ENCODE measurements at regions not wholly inside any gene's neighbourhood (a gene's known extent, or its start where the extent isn't known, plus 50 kb on each side); places are given as distances from the start of the nearest gene placed in this dataset.

- RAD21 ChIA-PET (ENCODE audit: unreplicated experiment): no interaction called here
- Histone ChIP-seq H3K27ac (ENCODE audit: control insufficient read depth, insufficient read depth) (no peak overlapping the region), H3K9ac (ENCODE audit: control insufficient read depth, insufficient read depth, low read length) (no peak overlapping the region), H3K9me3 (replicated peaks; ENCODE audit: control insufficient read depth, insufficient read depth, low read length) (peaks cover 3% of the 10 kb centered on the region; the same call in 1 of the 3 replicates), H3K4me1 (ENCODE audit: control insufficient read depth, insufficient read depth, low read length) (no peaks in the 10 kb centered on the region), H3K4me2 (ENCODE audit: control insufficient read depth, insufficient read depth) (no peak overlapping the region), H3K27me3 (replicated peaks in 1 of 2; ENCODE audit: control insufficient read depth in 2 of 2, insufficient read depth in 2 of 2, low read length in 1 of 2) (no peaks in the 10 kb centered on the region), H4K20me1 (ENCODE audit: control insufficient read depth, insufficient read depth) (no peaks in the 10 kb centered on the region), H3K79me2 (ENCODE audit: control insufficient read depth, insufficient read depth, low read length) (no peaks in the 10 kb centered on the region), H3K4me3 (no peak overlapping the region), H2AFZ (ENCODE audit: control insufficient read depth, low read depth, low read length) (no peak overlapping the region), H3K36me3 (ENCODE audit: control insufficient read depth in 2 of 2, insufficient read depth in 2 of 2, low read length in 1 of 2) (no peaks in the 10 kb centered on the region)
- ATAC-seq (no peak), FAIRE-seq (no peak), DNase-seq (ENCODE audit: low read depth, low spot score) (no peak)
- no TSS peak for BruUV-seq (replicated peaks)
- no peak for TF ChIP-seq CREB1 (IDR thresholded peaks at IDR 0.05; ENCODE audit: low read depth)
- in situ Hi-C loops (cut with MboI) (no loop called here), intact Hi-C loops (cut with micrococcal nuclease; ENCODE audit: unreplicated experiment) (no loop called here)
- POLR2A ChIA-PET: interaction anchor here (0.5 kb wide), 1 partner anchor 43 kb away, joined by 8 read pairs; no protein-coding TSS in a partner anchor
- CTCF ChIA-PET: no interaction called here
- 44% methylated on average over 19 of the region's 19 CpGs for whole genome bisulfite sequencing (ENCODE audit: insufficient coverage, insufficient replicate concordance, low lambda C conversion rate, missing lambda C conversion rate)
- SMC1A ChIA-PET (ENCODE audit: uncharacterized antibody, unreplicated experiment): no interaction called here
Measured at GRCh38 chr16:86210403-86211193, 299.7 kb upstream of the FOXF1 start.

- no peaks in the 10 kb centered on the region for H3K27me3 ChIP-seq (replicated peaks in 1 of 2; ENCODE audit: control insufficient read depth in 2 of 2, insufficient read depth in 2 of 2, low read length in 1 of 2)
- no peak overlapping the region for H2AFZ ChIP-seq (ENCODE audit: control insufficient read depth, low read depth, low read length)
- H3K4me2 ChIP-seq (ENCODE audit: control insufficient read depth, insufficient read depth): no peak overlapping the region
- in situ Hi-C loops (cut with MboI): no loop called here
- H3K27ac ChIP-seq (ENCODE audit: control insufficient read depth, insufficient read depth): no peak overlapping the region
- BruUV-seq (replicated peaks): no TSS peak
- ATAC-seq: no peak
- H3K4me3 ChIP-seq: no peak overlapping the region
- ChIA-PET RAD21 (ENCODE audit: unreplicated experiment) (no interaction called here), SMC1A (ENCODE audit: uncharacterized antibody, unreplicated experiment) (no interaction called here), POLR2A (interaction anchor here (0.5 kb wide), 1 partner anchor 42 kb away, joined by 8 read pairs; no protein-coding TSS in a partner anchor), CTCF (no interaction called here)
- H3K4me1 ChIP-seq (ENCODE audit: control insufficient read depth, insufficient read depth, low read length): no peaks in the 10 kb centered on the region
- no peak for DNase-seq (ENCODE audit: low read depth, low spot score)
- FAIRE-seq: no peak
- 41% methylated on average over 5 of the region's 5 CpGs for WGBS (ENCODE audit: insufficient coverage, insufficient replicate concordance, low lambda C conversion rate, missing lambda C conversion rate)
- no peaks in the 10 kb centered on the region for H4K20me1 ChIP-seq (ENCODE audit: control insufficient read depth, insufficient read depth)
- no peaks in the 10 kb centered on the region for H3K36me3 ChIP-seq (ENCODE audit: control insufficient read depth in 2 of 2, insufficient read depth in 2 of 2, low read length in 1 of 2)
- H3K9me3 ChIP-seq (replicated peaks; ENCODE audit: control insufficient read depth, insufficient read depth, low read length): peaks cover 3% of the 10 kb centered on the region; the same call in 1 of the 3 replicates
- H3K79me2 ChIP-seq (ENCODE audit: control insufficient read depth, insufficient read depth, low read length): no peaks in the 10 kb centered on the region
- no peak overlapping the region for H3K9ac ChIP-seq (ENCODE audit: control insufficient read depth, insufficient read depth, low read length)
- intact Hi-C loops (cut with micrococcal nuclease; ENCODE audit: unreplicated experiment): no loop called here
- no peak for TF ChIP-seq MTA3 (IDR thresholded peaks at IDR 0.05; ENCODE audit: borderline replicate concordance, low read length)
- no peak for TF ChIP-seq ATF2 (IDR thresholded peaks at IDR 0.05; ENCODE audit: low read length)
- no peak for TF ChIP-seq ZNF622 (IDR thresholded peaks at IDR 0.05)
- TF ChIP-seq E4F1 (IDR thresholded peaks at IDR 0.05; ENCODE audit: borderline replicate concordance, partially characterized antibody): no peak
- no peak for TF ChIP-seq POU2F2 (IDR thresholded peaks at IDR 0.05; ENCODE audit: borderline replicate concordance, low read depth, low read length)
- no peak for TF ChIP-seq BRCA1 (IDR thresholded peaks at IDR 0.05; ENCODE audit: low read depth, low read length)
- TF ChIP-seq NR2C1 (IDR thresholded peaks at IDR 0.05): no peak
- TF ChIP-seq ZNF384 (IDR thresholded peaks at IDR 0.05; ENCODE audit: borderline replicate concordance, low read depth, low read length): no peak
- no peak for TF ChIP-seq MEF2A (IDR thresholded peaks at IDR 0.05; ENCODE audit: insufficient read depth, low read depth, low read length)
- no peak for TF ChIP-seq ZNF207 (IDR thresholded peaks at IDR 0.05; ENCODE audit: borderline replicate concordance)
- TF ChIP-seq ESRRA (IDR thresholded peaks at IDR 0.05; ENCODE audit: low read length): no peak
Measured at GRCh38 chr16:86211265-86211664, 299.1 kb upstream of the FOXF1 start.

Data from GM12878 (cell line).